ENCODE measurements at regions not wholly inside any gene's neighbourhood (a gene's known extent, or its start where the extent isn't known, plus 50 kb on each side); places are given as distances from the start of the nearest gene placed in this dataset.

DNA sequence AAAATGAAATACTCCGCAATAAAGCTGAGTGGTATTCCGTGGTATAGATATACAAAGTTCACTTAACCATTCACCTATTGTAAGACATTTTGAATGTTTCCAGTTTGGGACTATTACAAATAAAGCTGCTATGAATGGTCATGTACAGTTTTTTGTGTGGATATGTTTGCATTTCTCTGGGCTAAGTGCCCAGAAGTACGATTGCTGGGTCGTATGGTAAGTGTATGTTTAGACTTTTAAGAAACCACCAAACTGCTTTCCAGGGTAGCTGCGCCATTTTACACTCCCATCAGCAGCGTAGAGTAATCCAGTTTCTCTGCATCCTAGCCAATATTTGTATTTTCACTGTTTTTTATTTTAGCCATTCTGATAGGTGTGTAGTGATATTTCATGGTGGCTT is 208.4 kb upstream of the TLE3 start:
- no peak for DNase-seq (ENCODE audit: low read depth)
- no peak overlapping the region for H3K4me3 ChIP-seq (ENCODE audit: low read length)
- TF ChIP-seq, protein P1, sequence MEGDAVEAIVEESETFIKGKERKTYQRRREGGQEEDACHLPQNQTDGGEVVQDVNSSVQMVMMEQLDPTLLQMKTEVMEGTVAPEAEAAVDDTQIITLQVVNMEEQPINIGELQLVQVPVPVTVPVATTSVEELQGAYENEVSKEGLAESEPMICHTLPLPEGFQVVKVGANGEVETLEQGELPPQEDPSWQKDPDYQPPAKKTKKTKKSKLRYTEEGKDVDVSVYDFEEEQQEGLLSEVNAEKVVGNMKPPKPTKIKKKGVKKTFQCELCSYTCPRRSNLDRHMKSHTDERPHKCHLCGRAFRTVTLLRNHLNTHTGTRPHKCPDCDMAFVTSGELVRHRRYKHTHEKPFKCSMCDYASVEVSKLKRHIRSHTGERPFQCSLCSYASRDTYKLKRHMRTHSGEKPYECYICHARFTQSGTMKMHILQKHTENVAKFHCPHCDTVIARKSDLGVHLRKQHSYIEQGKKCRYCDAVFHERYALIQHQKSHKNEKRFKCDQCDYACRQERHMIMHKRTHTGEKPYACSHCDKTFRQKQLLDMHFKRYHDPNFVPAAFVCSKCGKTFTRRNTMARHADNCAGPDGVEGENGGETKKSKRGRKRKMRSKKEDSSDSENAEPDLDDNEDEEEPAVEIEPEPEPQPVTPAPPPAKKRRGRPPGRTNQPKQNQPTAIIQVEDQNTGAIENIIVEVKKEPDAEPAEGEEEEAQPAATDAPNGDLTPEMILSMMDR (IDR thresholded peaks at IDR 0.05; ENCODE audit: insufficient read depth, low read depth, low read length, missing control alignments), result no peak

DNA sequence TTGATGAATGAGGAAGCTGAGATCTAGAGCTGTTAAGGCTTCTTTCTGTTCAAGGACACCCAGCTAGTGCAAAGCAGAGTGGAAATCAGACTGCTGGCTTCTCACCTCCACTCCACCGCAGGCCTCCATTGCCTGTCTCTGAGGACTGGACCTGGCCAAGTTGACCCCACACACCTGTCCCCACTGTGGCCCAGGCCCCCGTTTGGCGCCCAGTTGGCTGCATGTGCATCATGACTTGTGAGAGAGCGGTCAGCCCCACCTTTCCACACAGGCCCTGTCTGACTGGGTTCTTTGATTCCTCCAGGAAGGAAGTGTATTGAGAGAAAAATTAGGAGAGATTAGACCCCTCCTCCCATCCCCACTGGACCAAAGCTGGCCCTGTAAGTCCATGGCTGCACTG is 206.3 kb upstream of the TLE3 start:
- no peak overlapping the region for H3K4me3 ChIP-seq (ENCODE audit: low read length)
- no peak for DNase-seq (ENCODE audit: low read depth)
- TF ChIP-seq, protein P1 (IDR thresholded peaks at IDR 0.05; ENCODE audit: insufficient read depth, low read depth, low read length, missing control alignments), result no peak

- DNase-seq (ENCODE audit: low read depth), result no peak
- TF ChIP-seq, protein P1 (IDR thresholded peaks at IDR 0.05; ENCODE audit: insufficient read depth, low read depth, low read length, missing control alignments), result no peak
Measured at GRCh38 chr15:70302360-70302759, 204.6 kb upstream of the TLE3 start.

DNA sequence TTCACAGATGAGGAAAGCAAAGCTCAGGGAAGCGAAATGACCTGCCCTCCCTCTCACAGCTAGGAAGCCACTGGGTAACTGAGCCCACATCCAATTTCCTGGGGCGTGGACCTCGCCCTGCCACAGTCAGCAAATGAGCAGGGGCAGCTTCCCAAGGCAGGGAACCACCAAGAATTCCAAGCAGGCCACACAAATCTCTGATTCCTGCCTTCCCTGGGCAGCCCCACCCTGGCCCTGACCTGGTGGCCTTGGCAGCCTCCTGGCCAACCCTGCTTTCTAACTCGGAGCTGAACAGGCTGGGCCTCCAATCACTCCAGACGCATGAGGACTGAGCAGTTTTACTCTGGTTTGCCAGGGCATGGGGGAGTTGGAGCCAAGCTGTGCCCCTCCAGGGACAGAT is 203.7 kb upstream of the TLE3 start:
- DNase-seq (ENCODE audit: low read depth), result no peak
- TF ChIP-seq, protein P1 (IDR thresholded peaks at IDR 0.05; ENCODE audit: insufficient read depth, low read depth, low read length, missing control alignments), result no peak
- H3K4me3 ChIP-seq (ENCODE audit: low read length), result no peak overlapping the region

More at GRCh38 chr15:70302360-70302759, 204.6 kb upstream of the TLE3 start:
- H3K4me3 ChIP-seq (ENCODE audit: low read length), result no peak overlapping the region

DNA sequence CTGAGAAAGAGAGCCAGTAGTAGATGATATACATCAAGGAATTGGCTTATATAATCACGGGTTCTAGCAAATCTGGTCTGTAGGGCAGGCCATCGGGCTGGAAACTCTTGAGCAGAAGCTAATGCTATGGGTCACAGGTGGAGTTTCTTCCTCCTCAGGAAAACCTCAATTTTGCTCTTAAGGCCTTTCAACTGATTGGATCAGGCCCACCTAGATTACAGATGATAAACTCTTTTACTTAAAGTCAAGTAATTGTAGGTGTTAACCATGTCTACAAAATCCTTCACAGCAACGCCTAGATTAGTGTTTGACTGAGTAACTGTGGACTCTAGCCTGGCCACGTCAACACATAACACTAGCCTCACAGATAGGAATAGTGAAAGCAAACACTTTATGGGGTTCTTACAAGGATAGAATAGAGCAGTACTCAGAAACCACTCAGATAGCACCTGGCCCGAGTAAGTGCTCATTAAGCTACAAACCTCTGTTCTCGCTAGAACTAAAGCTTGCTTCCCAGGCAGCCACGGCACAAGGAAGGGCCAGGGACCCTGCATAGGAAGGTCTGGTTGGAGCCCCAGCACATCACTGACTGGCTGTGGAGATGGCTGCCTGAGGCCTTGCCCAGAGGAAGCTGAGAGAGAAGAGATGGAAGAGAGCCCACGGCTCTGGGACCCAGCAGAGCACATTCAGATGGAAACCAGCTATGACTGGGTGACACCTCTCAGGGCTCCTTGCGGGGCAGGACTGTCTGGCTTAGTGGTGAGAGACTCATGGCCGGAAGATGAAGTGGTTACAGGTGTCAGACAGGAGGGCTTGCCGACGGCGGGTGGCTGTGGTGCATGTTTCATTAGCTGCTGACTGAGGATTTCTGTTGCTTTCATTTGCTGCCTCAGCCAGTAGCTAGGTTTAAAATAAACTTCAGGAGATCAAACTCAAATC is 202.5 kb upstream of the TLE3 start:
- no peak for DNase-seq (ENCODE audit: low read depth)
- no peak overlapping the region for H3K4me3 ChIP-seq (ENCODE audit: low read length)
- TF ChIP-seq, protein P1 (IDR thresholded peaks at IDR 0.05; ENCODE audit: insufficient read depth, low read depth, low read length, missing control alignments), result no peak

DNA sequence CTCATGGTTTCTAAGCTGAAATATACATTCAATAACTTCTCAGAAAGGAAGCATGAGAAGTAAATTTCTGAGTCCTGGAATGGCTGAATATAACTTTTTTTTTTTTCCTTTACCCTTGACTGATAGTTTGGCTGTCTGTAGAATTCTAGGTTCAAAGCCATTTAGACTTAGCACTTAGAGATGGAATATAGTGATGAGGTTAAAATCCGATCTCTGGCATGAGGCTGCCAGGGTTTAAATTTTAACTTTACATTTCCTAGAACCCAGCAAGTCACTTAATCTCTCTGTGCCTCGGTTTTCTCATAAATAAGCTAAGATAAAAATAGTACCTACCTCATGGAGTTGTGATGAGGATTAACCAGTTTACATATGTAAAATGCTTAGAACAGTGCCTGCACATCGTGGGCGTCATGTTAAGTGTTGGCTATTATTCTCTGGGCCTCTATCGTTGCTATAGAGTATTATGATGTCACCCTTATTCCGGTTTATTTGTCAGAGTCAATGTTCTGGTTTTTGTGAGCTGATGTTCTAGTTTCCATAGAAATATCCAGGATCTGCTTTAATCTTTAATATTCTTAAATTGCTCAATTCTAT is 199.8 kb upstream of the TLE3 start:
- TF ChIP-seq, protein P1 (IDR thresholded peaks at IDR 0.05; ENCODE audit: insufficient read depth, low read depth, low read length, missing control alignments), result no peak
- H3K4me3 ChIP-seq (ENCODE audit: low read length), result no peak overlapping the region
- no peak for DNase-seq (ENCODE audit: low read depth)

Measured in epithelial cell of esophagus (primary cell).